GM23338 (cell line): ENCODE measurements at regions not wholly inside any gene's neighbourhood (a gene's known extent, or its start where the extent isn't known, plus 50 kb on each side); places are given as distances from the start of the nearest gene placed in this dataset.
A peak's percentile ranks its signal among the peaks of the same experiment; 100 is the strongest.

ENCODE experiments used
- ATAC-seq: fragments of 200-7000 bp; cut with Tn5 transposase; 3 replicates; pipeline ENCODE4 v1.9.1; 2020
- DNase-seq: peaks from one replicate; pipeline ENCODE4 v3.0.0-alpha.2; 2015; ENCODE audit warnings: low spot score
- H2AFZ ChIP-seq: fragments of 200-600 bp; sonication (generic); 2 replicates; pipeline ENCODE4 v1.8.0; 2016; ENCODE audit warnings: antibody characterized with exemption, mild to moderate bottlenecking, moderate library complexity
- H3F3A ChIP-seq: fragments of 200-600 bp; sonication (generic); replicated peaks from 2 replicates; pipeline ENCODE4 v1.8.0; 2017; ENCODE audit warnings: antibody characterized with exemption, mixed run types, low read depth
- H3K27ac ChIP-seq: fragments of 200-600 bp; sonication (generic); 2 replicates; pipeline ENCODE4 v1.6.1; 2016; ENCODE audit warnings: low read depth
- H3K27me3 ChIP-seq: fragments of 200-600 bp; sonication (generic); 2 replicates; pipeline ENCODE4 v1.8.0; 2016; ENCODE audit warnings: mild to moderate bottlenecking, mixed run types, moderate library complexity; ENCODE audit not compliant: insufficient read depth
- H3K36me3 ChIP-seq: fragments of 200-600 bp; sonication (generic); 2 replicates; pipeline ENCODE4 v1.8.0; 2016; ENCODE audit warnings: mild to moderate bottlenecking; ENCODE audit not compliant: insufficient read depth
- H3K4me1 ChIP-seq: fragments of 200-600 bp; sonication (generic); 2 replicates; pipeline ENCODE4 v1.8.0; 2016; ENCODE audit warnings: mild to moderate bottlenecking, moderate library complexity; ENCODE audit not compliant: insufficient read depth
- H3K4me2 ChIP-seq: fragments of 200-600 bp; sonication (generic); 2 replicates; pipeline ENCODE4 v1.7.1; 2017; ENCODE audit warnings: mixed run types
- H3K4me3 ChIP-seq: fragments of 200-600 bp; sonication (generic); 2 replicates; pipeline ENCODE4 v1.6.1; 2016; ENCODE audit warnings: mixed run types
- H3K79me2 ChIP-seq: fragments of 200-600 bp; sonication (generic); replicated peaks from 2 replicates; pipeline ENCODE4 v1.8.0; 2017; ENCODE audit warnings: mild to moderate bottlenecking; ENCODE audit not compliant: insufficient read depth
- H3K9me2 ChIP-seq: fragments of 200-600 bp; sonication (generic); 2 replicates; pipeline ENCODE4 v1.8.0; 2017; ENCODE audit not compliant: insufficient read depth
- H4K20me1 ChIP-seq: fragments of 200-600 bp; sonication (generic); replicated peaks from 2 replicates; pipeline ENCODE4 v1.8.0; 2017; ENCODE audit warnings: mild to moderate bottlenecking; ENCODE audit not compliant: insufficient read depth
- H3K27ac Mint-ChIP-seq: 2 replicates; pipeline ENCODE4 v1.8.0; 2020; ENCODE audit warnings: inconsistent platforms, mild to moderate bottlenecking, moderate library complexity, mixed read lengths
- H3K27me3 Mint-ChIP-seq: 3 replicates; pipeline ENCODE4 v1.8.0; 2022; ENCODE audit warnings: low read depth, mild to moderate bottlenecking, moderate library complexity, mixed read lengths, inconsistent platforms; ENCODE audit not compliant: insufficient read depth, poor library complexity
- H3K36me3 Mint-ChIP-seq: 3 replicates; pipeline ENCODE4 v1.8.0; 2021; ENCODE audit warnings: low read depth, mild to moderate bottlenecking, inconsistent platforms, moderate library complexity, mixed read lengths
- H3K4me1 Mint-ChIP-seq: 3 replicates; pipeline ENCODE4 v1.8.0; 2020; ENCODE audit warnings: mild to moderate bottlenecking, inconsistent platforms, mixed read lengths
- H3K4me3 Mint-ChIP-seq: 3 replicates; pipeline ENCODE4 v1.8.0; 2021; ENCODE audit warnings: moderate library complexity, mild to moderate bottlenecking, inconsistent platforms, mixed read lengths
- H3K9me3 Mint-ChIP-seq: 3 replicates; pipeline ENCODE4 v1.8.0; 2020; ENCODE audit warnings: moderate library complexity, mild to moderate bottlenecking, inconsistent platforms, mixed read lengths
- CTCF ChIP-seq, 2 experiments: fragments of 200-600 bp in 1 of 2; sonication (generic) in 1 of 2; conservative IDR thresholded peaks; 2 replicates each; pipeline versions ENCODE4 v1.5.1 to v1.6.1; 2016 to 2017; ENCODE audit warnings: antibody characterized with exemption in 2 of 2, low read depth in 2 of 2, mild to moderate bottlenecking in 2 of 2, moderate library complexity in 1 of 2
- EZH2 ChIP-seq: fragments of 200-600 bp; sonication (generic); IDR thresholded peaks from one replicate; pipeline ENCODE4 v1.8.0; 2017; ENCODE audit warnings: antibody characterized with exemption, mild to moderate bottlenecking, low read depth; ENCODE audit not compliant: unreplicated experiment
- JUNB ChIP-seq: IDR thresholded peaks from one replicate; pipeline ENCODE4 v1.6.1; 2016; ENCODE audit warnings: antibody characterized with exemption; ENCODE audit not compliant: unreplicated experiment
- POLR2AphosphoS5 ChIP-seq: IDR thresholded peaks from 2 replicates; pipeline ENCODE4 v1.6.1; 2016; ENCODE audit warnings: antibody characterized with exemption, low read depth
- STAT1 ChIP-seq: IDR thresholded peaks from one replicate; pipeline ENCODE4 v1.6.1; 2016; ENCODE audit warnings: antibody characterized with exemption; ENCODE audit not compliant: unreplicated experiment
- ZNF114 ChIP-seq: fragments of 250-450 bp; sonication (Bioruptor Pico); IDR thresholded peaks from 2 replicates; pipeline ENCODE4 v1.5.0; 2020; ENCODE audit warnings: mild to moderate bottlenecking, moderate library complexity
- ZNF331 ChIP-seq: fragments of 250-450 bp; sonication (Bioruptor Pico); IDR thresholded peaks from 2 replicates; pipeline ENCODE4 v1.5.0; 2020; ENCODE audit warnings: low read depth, mild to moderate bottlenecking, moderate library complexity
- ZNF462 ChIP-seq: fragments of 250-450 bp; sonication (Bioruptor Pico); IDR thresholded peaks from 2 replicates; pipeline ENCODE4 v1.5.0; 2020; ENCODE audit warnings: mild to moderate bottlenecking, moderate library complexity
- TF ChIP-seq, protein P1 (sequence below): IDR thresholded peaks from 2 replicates; pipeline ENCODE4 v1.6.1; 2016; ENCODE audit warnings: antibody characterized with exemption

DNA sequence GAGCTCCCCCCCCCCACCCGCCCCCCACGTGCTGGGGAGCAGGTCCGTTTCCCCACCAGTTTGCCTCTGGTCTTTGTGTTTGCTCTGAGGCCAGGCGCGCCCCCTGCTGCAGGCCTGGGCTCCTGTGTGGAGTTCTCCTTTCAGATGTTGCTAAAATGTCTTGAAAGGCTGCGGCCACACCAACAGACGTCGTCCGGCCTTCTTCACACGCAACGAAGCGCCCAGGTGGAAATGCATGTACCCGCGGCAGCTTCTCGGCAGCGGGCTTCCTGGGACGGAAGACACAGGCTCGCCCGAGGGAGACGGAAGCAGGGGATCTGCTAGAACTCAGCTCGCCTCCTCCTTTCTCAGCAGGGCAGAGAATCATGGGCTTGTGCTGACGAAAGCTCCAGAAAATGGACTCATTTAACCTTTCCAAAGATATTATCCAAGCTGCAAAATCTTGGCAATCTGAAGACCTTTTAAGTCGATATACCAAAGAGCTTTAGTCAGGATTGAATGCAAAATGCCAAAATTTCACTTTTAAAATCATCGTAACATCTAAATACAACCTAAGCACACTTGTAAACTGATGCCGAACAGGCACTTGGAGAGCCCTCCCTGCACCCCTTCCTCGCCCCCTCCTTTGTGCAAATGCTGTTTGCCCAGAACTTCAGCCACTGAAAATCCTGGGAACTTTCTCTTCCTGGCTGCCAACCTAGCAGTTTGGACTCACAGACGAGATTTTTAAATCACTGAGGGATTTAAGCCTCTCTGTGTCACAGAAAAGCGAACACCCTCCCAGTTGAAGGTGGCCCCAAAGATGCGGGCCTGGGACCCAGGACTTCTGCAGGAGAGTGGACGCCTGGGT is 125.5 kb upstream of the ZNF516 start:
- no peaks in the 10 kb centered on the region for H3K36me3 Mint-ChIP-seq
- TF ChIP-seq CTCF (conservative IDR thresholded peaks at IDR 0.05; ENCODE audit: low read depth in 2 of 2) (peak; percentile 47 to 73), EZH2 (no peak), ZNF331 (no peak), JUNB (no peak)
- TF ChIP-seq, protein P1, sequence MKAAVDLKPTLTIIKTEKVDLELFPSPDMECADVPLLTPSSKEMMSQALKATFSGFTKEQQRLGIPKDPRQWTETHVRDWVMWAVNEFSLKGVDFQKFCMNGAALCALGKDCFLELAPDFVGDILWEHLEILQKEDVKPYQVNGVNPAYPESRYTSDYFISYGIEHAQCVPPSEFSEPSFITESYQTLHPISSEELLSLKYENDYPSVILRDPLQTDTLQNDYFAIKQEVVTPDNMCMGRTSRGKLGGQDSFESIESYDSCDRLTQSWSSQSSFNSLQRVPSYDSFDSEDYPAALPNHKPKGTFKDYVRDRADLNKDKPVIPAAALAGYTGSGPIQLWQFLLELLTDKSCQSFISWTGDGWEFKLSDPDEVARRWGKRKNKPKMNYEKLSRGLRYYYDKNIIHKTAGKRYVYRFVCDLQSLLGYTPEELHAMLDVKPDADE: no peak
- peak overlapping the region; percentile 93 for H3K27ac Mint-ChIP-seq
- H3K79me2 ChIP-seq: no peaks in the 10 kb centered on the region
- H3K36me3 ChIP-seq: no peaks in the 10 kb centered on the region; the same call in 1 of the 2 replicates
- peak overlapping the region; percentile 96 for H2AFZ ChIP-seq
- peak; percentile 79 for ATAC-seq
- H3K4me1 Mint-ChIP-seq: peaks cover 45% of the 10 kb centered on the region
- peak overlapping the region; percentile 80 for H3K4me3 Mint-ChIP-seq
- H3K4me1 ChIP-seq: peaks cover 42% of the 10 kb centered on the region
- H3K4me2 ChIP-seq: peak overlapping the region; percentile 84
- H4K20me1 ChIP-seq: no peaks in the 10 kb centered on the region
- peak; percentile 86 for DNase-seq
- peaks cover 26% of the 10 kb centered on the region for H3K27me3 Mint-ChIP-seq
- peaks cover 47% of the 10 kb centered on the region for H3K27me3 ChIP-seq
- H3K4me3 ChIP-seq: peak overlapping the region; percentile 57
- peak overlapping the region; percentile 26; the same call in 1 of the 2 replicates for H3K27ac ChIP-seq
- peaks cover 8% of the 10 kb centered on the region; the same call in 1 of the 2 replicates for H3F3A ChIP-seq
- H3K9me2 ChIP-seq: no peaks in the 10 kb centered on the region
- no peaks in the 10 kb centered on the region; the same call in 2 of the 3 replicates for H3K9me3 Mint-ChIP-seq

DNA sequence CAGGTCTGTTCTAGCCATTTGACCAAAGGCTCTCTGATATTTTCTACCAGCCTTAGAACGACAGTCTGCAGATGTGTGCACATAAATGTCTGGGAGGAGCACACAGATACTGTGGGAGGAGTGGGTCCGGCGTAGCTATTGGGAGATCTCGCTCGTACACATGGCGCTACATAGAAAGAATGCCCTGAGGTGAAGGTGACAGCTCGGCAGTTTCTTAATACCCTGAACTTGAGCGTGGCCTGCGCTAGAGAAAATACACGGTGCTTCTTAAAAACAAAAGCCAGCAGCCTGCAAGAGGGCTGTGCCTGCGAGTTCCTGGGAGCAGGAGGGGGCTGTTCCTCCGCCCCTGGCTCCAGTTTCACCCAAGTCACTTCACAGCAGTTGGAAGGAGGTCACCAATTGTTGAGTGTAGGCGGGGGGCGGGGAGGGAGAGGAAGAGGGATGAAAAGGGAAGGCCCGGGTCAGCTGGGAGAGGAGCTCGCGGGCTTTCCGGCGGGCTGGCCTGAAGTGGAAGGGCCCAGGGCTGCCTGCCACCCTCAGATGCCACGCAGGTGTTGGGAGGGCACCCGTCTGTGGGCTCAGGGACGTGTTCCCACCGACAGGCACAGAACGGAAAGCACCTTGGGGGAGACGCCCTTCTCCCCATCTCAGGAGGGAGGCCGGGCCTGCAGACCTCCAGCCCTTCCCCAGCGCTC is 124.7 kb upstream of the ZNF516 start:
- H3K79me2 ChIP-seq: no peaks in the 10 kb centered on the region
- H3K4me1 ChIP-seq: peaks cover 42% of the 10 kb centered on the region
- H3K4me2 ChIP-seq: peak overlapping the region; percentile 84
- DNase-seq (peak; percentile 72), ATAC-seq (peak; percentile 69)
- H3K36me3 ChIP-seq: no peaks in the 10 kb centered on the region; the same call in 1 of the 2 replicates
- H4K20me1 ChIP-seq: no peaks in the 10 kb centered on the region
- peaks cover 47% of the 10 kb centered on the region for H3K27me3 ChIP-seq
- Mint-ChIP-seq H3K4me1 (peaks cover 50% of the 10 kb centered on the region), H3K27ac (peak overlapping the region; percentile 74; the same call in 1 of the 2 replicates), H3K9me3 (no peaks in the 10 kb centered on the region; the same call in 2 of the 3 replicates), H3K4me3 (peak overlapping the region; percentile 80), H3K36me3 (no peaks in the 10 kb centered on the region), H3K27me3 (peaks cover 26% of the 10 kb centered on the region)
- H3K9me2 ChIP-seq: no peaks in the 10 kb centered on the region
- H3F3A ChIP-seq: peaks cover 8% of the 10 kb centered on the region; the same call in 1 of the 2 replicates
- H2AFZ ChIP-seq: peak overlapping the region; percentile 83
- H3K4me3 ChIP-seq: peak overlapping the region; percentile 57
- H3K27ac ChIP-seq: no peak overlapping the region
- TF ChIP-seq ZNF331 (no peak), POLR2AphosphoS5 (no peak; the same call in 1 of the 2 replicates), ZNF114 (CRISPR knock-in tag) (no peak), ZNF462 (no peak), STAT1 (no peak)
